T47D (cell line): ENCODE measurements at regions not wholly inside any gene's neighbourhood (a gene's known extent, or its start where the extent isn't known, plus 50 kb on each side); places are given as distances from the start of the nearest gene placed in this dataset.

Experiments
- DNase-seq, 2 experiments: peaks; one replicate each; pipeline versions ENCODE4 v3.0.0 to v3.0.0-alpha.2; 2011 to 2012; ENCODE audit warnings: low read depth in 1 of 2, low spot score in 1 of 2
- JUND ChIP-seq: IDR thresholded peaks from 2 replicates; pipeline ENCODE4 v1.6.1; 2012; ENCODE audit warnings: low read depth
- in situ Hi-C: cut with HindIII; loops from 2 replicates; pipeline ENCODE4 v1.10.0; 2016; ENCODE audit warnings: low sequenced_read_pairs, low pct_unique_long_range_greater_than_20kb

- in situ Hi-C loops = no loop called here
- TF ChIP-seq JUND = no peak
- DNase-seq = no peak
Observed at GRCh38 chr7:125530553-125530952, 600.9 kb upstream of the POT1 start.

DNA sequence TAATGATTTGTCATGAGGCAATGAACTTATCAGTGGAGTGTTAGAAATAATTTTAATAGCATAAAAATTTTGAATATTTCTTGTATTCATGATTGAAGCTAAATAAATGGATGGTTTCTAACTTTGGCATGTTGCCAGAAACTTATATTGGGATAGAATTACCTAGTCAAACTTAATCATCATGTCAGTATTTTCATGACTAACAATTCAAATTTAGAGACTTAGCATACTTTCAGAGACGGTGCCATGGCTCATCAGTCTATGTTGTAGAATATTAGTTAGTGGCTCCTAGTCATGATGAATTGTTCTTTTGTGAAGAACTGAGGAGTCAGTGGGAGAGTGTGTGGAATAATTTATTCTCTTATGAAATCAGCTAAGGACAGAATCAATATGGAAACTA lies 599.6 kb upstream of the POT1 start:
- DNase-seq = no peak
- no peak for TF ChIP-seq JUND
- in situ Hi-C loops = no loop called here

DNA sequence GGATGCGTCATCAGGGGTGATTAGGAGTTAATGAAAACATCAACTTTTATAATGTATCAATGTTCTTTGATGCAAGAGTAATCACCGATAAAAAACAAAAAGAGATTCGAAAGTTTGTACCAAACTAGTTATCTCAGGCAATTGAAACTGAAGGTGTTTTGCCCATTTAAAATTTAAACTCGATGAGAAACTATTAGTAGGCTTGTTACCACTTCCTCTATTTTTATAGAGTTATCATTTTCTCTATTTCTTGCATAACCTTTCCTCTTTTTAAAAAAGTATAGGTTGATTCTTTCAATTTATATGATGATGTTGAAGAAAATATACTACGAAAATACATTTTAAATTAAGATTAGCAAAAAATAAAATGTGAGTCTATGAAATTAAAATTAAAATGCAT lies 597.3 kb upstream of the POT1 start:
- TF ChIP-seq JUND = no peak
- in situ Hi-C loops = no loop called here
- no peak for DNase-seq

- TF ChIP-seq JUND = no peak
- no peak for DNase-seq
- in situ Hi-C loops = no loop called here
Observed at GRCh38 chr7:125526092-125526491, 596.5 kb upstream of the POT1 start.

- in situ Hi-C loops = no loop called here
- DNase-seq = no peak
- TF ChIP-seq JUND = no peak
Observed at GRCh38 chr7:125516194-125516593, 586.6 kb upstream of the POT1 start.

DNA sequence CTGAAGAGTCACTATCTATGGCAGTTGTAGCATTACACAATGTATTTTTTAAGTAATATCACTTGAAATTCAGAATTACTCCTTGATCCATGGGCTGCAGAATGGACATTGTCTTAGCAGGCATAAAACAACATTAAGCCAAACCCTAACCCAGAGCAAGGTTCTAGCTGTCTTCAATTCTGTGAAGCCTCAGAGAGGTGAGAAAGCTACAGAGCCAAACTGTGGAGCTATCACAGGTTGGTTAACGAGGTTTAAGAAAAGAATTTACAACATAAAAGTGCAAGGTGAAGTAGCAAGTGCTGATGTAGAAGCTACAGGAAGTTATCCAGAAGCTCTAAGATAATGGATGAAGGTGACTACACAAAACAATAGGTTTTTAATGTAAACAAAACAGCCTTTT lies 582.7 kb upstream of the POT1 start:
- no peak for TF ChIP-seq JUND
- no peak for DNase-seq
- in situ Hi-C loops = no loop called here

- in situ Hi-C loops = no loop called here
- no peak for DNase-seq
- no peak for TF ChIP-seq JUND
Observed at GRCh38 chr7:125511310-125511709, 581.7 kb upstream of the POT1 start.

- TF ChIP-seq JUND = no peak
- DNase-seq = no peak
- in situ Hi-C loops = no loop called here
Observed at GRCh38 chr7:125506331-125506730, 576.7 kb upstream of the POT1 start.

DNA sequence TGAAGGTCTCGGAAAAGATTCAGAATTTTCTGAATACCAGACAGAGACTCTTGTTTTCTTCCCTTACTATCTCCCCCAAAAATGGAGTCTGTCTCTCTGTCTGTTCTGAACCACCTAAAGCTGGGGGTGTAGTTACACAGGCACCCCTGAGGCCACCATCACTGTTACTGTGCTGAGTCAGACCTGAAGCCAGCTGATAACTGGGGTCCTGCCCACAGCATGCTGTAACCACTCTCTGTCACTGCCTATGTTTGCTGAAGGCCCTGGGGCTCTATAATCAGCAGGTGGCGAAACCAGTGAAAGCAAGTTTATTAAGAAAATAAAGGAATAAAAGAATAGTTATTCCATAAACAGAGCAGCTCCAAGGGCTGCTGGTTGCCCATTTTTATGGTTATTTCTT lies 575.2 kb upstream of the POT1 start:
- no peak for DNase-seq
- in situ Hi-C loops = no loop called here
- TF ChIP-seq JUND = no peak

- no peak for DNase-seq
- TF ChIP-seq JUND = no peak
- in situ Hi-C loops = no loop called here
Observed at GRCh38 chr7:125495997-125496396, 566.4 kb upstream of the POT1 start.

- DNase-seq = no peak
- in situ Hi-C loops = no loop called here
- TF ChIP-seq JUND = no peak
Observed at GRCh38 chr7:125492521-125492920, 562.9 kb upstream of the POT1 start.

- in situ Hi-C loops = no loop called here
- no peak for DNase-seq
- TF ChIP-seq JUND = no peak
Observed at GRCh38 chr7:125491137-125491536, 561.5 kb upstream of the POT1 start.

- TF ChIP-seq JUND = no peak
- no peak for DNase-seq
- in situ Hi-C loops = no loop called here
Observed at GRCh38 chr7:125490167-125490566, 560.5 kb upstream of the POT1 start.

DNA sequence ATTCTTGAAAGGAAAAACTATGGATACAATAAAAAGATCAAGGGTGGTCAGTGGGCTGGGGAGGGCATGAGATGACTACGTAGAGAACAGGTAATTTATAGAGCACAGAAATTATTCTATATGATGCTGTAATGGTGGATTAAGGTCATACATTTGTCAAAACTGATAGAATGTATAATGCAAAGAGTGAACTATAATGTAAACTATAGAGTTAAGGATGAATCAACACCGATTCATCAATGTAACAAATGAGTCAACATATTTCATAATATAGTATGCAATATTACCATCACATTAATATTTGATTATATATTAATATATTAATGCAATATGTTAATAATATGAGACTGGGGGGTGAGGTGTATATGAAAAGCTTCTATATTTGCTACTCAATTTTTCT lies 555.6 kb upstream of the POT1 start:
- no peak for DNase-seq
- in situ Hi-C loops = no loop called here
- no peak for TF ChIP-seq JUND

GRCh38 chr7:125484755-125485154 lies 555.1 kb upstream of the POT1 start:
- DNase-seq = no peak
- in situ Hi-C loops = no loop called here
- no peak for TF ChIP-seq JUND
